AG04449 (cell line): ENCODE measurements at regions not wholly inside any gene's neighbourhood (a gene's known extent, or its start where the extent isn't known, plus 50 kb on each side); places are given as distances from the start of the nearest gene placed in this dataset.

Source experiments
- CTCF ChIA-PET: fragments of 350-600 bp; formaldehyde crosslinking; extraction: SDS; loops from one replicate; lab custom pipeline; 2021; ENCODE audit warnings: antibody characterized with exemption; lab: Yijun Ruan, JAX
- POLR2A ChIA-PET: fragments of 400-600, 350-600 bp; formaldehyde crosslinking; extraction: SDS; loops from one replicate; lab custom pipeline; 2020; ENCODE audit warnings: antibody characterized with exemption, inconsistent platforms; lab: Yijun Ruan, JAX
- DNase-seq: peaks from one replicate; pipeline ENCODE4 v3.0.0-alpha.2; 2010; ENCODE audit warnings: low read depth, low spot score
- H3K4me3 ChIP-seq: 2 replicates; pipeline ENCODE4 v1.5.1; 2011; ENCODE audit warnings: low read depth, mild to moderate bottlenecking, control low read depth, low read length
- CTCF ChIP-seq: IDR thresholded peaks from one replicate; pipeline ENCODE4 v1.5.1; 2011; ENCODE audit warnings: mild to moderate bottlenecking, moderate library complexity, low read length, control low read depth, inconsistent platforms; ENCODE audit not compliant: insufficient read depth; ENCODE audit errors: missing control alignments

- POLR2A ChIA-PET, result no interaction called here
- CTCF ChIA-PET, result no interaction called here
- no peak for TF ChIP-seq CTCF
- no peak overlapping the region for H3K4me3 ChIP-seq
- DNase-seq, result no peak
These were observed 661.6 kb downstream of the QKI start for GRCh38 chr6:164075981-164076615.

GRCh38 chr6:164072240-164072666 lies 657.7 kb downstream of the QKI start:
- ChIA-PET CTCF (no interaction called here), POLR2A (no interaction called here)
- DNase-seq, result no peak
- no peak for TF ChIP-seq CTCF
- H3K4me3 ChIP-seq, result no peak overlapping the region

GRCh38 chr6:164069350-164069990 lies 655.0 kb downstream of the QKI start:
- CTCF ChIA-PET, result no interaction called here
- POLR2A ChIA-PET, result no interaction called here

GRCh38 chr6:164068527-164068926 lies 654.0 kb downstream of the QKI start:
- POLR2A ChIA-PET, result no interaction called here
- CTCF ChIA-PET, result no interaction called here
- no peak overlapping the region for H3K4me3 ChIP-seq

More at GRCh38 chr6:164069350-164069990, 655.0 kb downstream of the QKI start:
- no peak for TF ChIP-seq CTCF
- DNase-seq, result no peak
- no peak overlapping the region for H3K4me3 ChIP-seq

GRCh38 chr6:164066766-164067165 lies 652.2 kb downstream of the QKI start:
- ChIA-PET CTCF (no interaction called here), POLR2A (no interaction called here)
- H3K4me3 ChIP-seq, result no peak overlapping the region
- DNase-seq, result no peak
- no peak for TF ChIP-seq CTCF

More at GRCh38 chr6:164068527-164068926, 654.0 kb downstream of the QKI start:
- TF ChIP-seq CTCF, result no peak
- DNase-seq, result no peak

- POLR2A ChIA-PET, result no interaction called here
- DNase-seq, result no peak
- TF ChIP-seq CTCF, result no peak
- CTCF ChIA-PET, result no interaction called here
- H3K4me3 ChIP-seq, result no peak overlapping the region
These were observed 651.8 kb downstream of the QKI start for GRCh38 chr6:164066335-164066734.
